H9 (cell line): ENCODE measurements at regions not wholly inside any gene's neighbourhood (a gene's known extent, or its start where the extent isn't known, plus 50 kb on each side); places are given as distances from the start of the nearest gene placed in this dataset.

ENCODE experiments used
- DNase-seq: peaks from one replicate; pipeline ENCODE4 v3.0.0-alpha.2; 2017
- H2AFZ ChIP-seq: one replicate; pipeline ENCODE4 v1.6.1; 2013; ENCODE audit warnings: mild to moderate bottlenecking, low read length, control low read depth, moderate library complexity
- H2AK5ac ChIP-seq: 2 replicates; pipeline ENCODE4 v1.6.1; 2013; ENCODE audit warnings: low read length, control low read depth, mixed read lengths; ENCODE audit not compliant: insufficient read length
- H2BK120ac ChIP-seq: one replicate; pipeline ENCODE4 v1.6.1; 2013; ENCODE audit warnings: low read depth, mild to moderate bottlenecking, low read length, control low read depth, inconsistent platforms; ENCODE audit not compliant: poor library complexity, severe bottlenecking
- H2BK12ac ChIP-seq: 2 replicates; pipeline ENCODE4 v1.6.1; 2013; ENCODE audit warnings: low read length, control low read depth, mixed read lengths, low read depth; ENCODE audit not compliant: insufficient read length
- H2BK15ac ChIP-seq: 2 replicates; pipeline ENCODE4 v1.6.1; 2013; ENCODE audit warnings: low read depth, low read length, control low read depth
- H2BK20ac ChIP-seq: one replicate; pipeline ENCODE4 v1.6.1; 2013; ENCODE audit warnings: low read depth, mild to moderate bottlenecking, low read length, control low read depth, inconsistent platforms; ENCODE audit not compliant: poor library complexity, severe bottlenecking
- H2BK5ac ChIP-seq: 2 replicates; pipeline ENCODE4 v1.6.1; 2013; ENCODE audit warnings: low read length, control low read depth, mixed read lengths; ENCODE audit not compliant: insufficient read length
- H3K14ac ChIP-seq: 2 replicates; pipeline ENCODE4 v1.6.1; 2013; ENCODE audit warnings: low read length, control low read depth; ENCODE audit not compliant: insufficient read depth
- H3K18ac ChIP-seq: 2 replicates; pipeline ENCODE4 v1.6.1; 2013; ENCODE audit warnings: low read depth, mild to moderate bottlenecking, mixed read lengths, low read length, control low read depth; ENCODE audit not compliant: insufficient read length
- H3K23ac ChIP-seq: 2 replicates; pipeline ENCODE4 v1.6.1; 2013; ENCODE audit warnings: low read length, control low read depth, mixed read lengths, low read depth; ENCODE audit not compliant: insufficient read length
- H3K23me2 ChIP-seq: 2 replicates; pipeline ENCODE4 v1.6.1; 2013; ENCODE audit warnings: low read depth, mild to moderate bottlenecking, mixed read lengths, low read length, control low read depth; ENCODE audit not compliant: insufficient read length, poor library complexity, severe bottlenecking
- H3K27ac ChIP-seq: 2 replicates; pipeline ENCODE4 v1.5.1; 2013; ENCODE audit warnings: low read length, control low read depth, mixed read lengths, low read depth; ENCODE audit not compliant: insufficient read length
- H3K27me3 ChIP-seq: 2 replicates; pipeline ENCODE4 v1.6.1; 2013; ENCODE audit warnings: low read length, control low read depth, inconsistent platforms; ENCODE audit not compliant: insufficient read depth
- H3K4ac ChIP-seq: 2 replicates; pipeline ENCODE4 v1.6.1; 2013; ENCODE audit warnings: low read depth, mild to moderate bottlenecking, control low read depth, inconsistent platforms, low read length, moderate library complexity
- H3K4me1 ChIP-seq: 2 replicates; pipeline ENCODE4 v1.6.1; 2013; ENCODE audit warnings: low read length, control low read depth, inconsistent platforms; ENCODE audit not compliant: insufficient read depth
- H3K4me2 ChIP-seq: 2 replicates; pipeline ENCODE4 v1.6.1; 2013; ENCODE audit warnings: low read length, control low read depth, mixed read lengths; ENCODE audit not compliant: insufficient read length, insufficient read depth
- H3K56ac ChIP-seq: 2 replicates; pipeline ENCODE4 v1.6.1; 2013; ENCODE audit warnings: low read depth, mild to moderate bottlenecking, mixed read lengths, low read length, control low read depth; ENCODE audit not compliant: insufficient read length
- H3K79me1 ChIP-seq: 2 replicates; pipeline ENCODE4 v1.6.1; 2013; ENCODE audit warnings: low read depth, mild to moderate bottlenecking, moderate library complexity, low read length, control low read depth, inconsistent platforms; ENCODE audit not compliant: insufficient read depth, poor library complexity, severe bottlenecking
- H3K79me2 ChIP-seq: 2 replicates; pipeline ENCODE4 v1.6.1; 2013; ENCODE audit warnings: low read length, control low read depth, inconsistent platforms; ENCODE audit not compliant: insufficient read depth
- H3K9ac ChIP-seq: 2 replicates; pipeline ENCODE4 v1.6.1; 2013; ENCODE audit warnings: low read length, control low read depth, mixed read lengths; ENCODE audit not compliant: insufficient read length; ENCODE audit errors: extremely low read depth
- H3K9me3 ChIP-seq: one replicate; pipeline ENCODE4 v1.6.1; 2013; ENCODE audit warnings: low read depth, low read length, inconsistent platforms; ENCODE audit not compliant: control insufficient read depth
- H3T11ph ChIP-seq: one replicate; pipeline ENCODE4 v1.6.1; 2013; ENCODE audit warnings: mild to moderate bottlenecking, low read length, control low read depth, inconsistent platforms
- H4K20me1 ChIP-seq: one replicate; pipeline ENCODE4 v1.6.1; 2013; ENCODE audit not compliant: control insufficient read depth, insufficient read length, insufficient read depth
- H4K5ac ChIP-seq: 2 replicates; pipeline ENCODE4 v1.6.1; 2013; ENCODE audit warnings: low read depth, mild to moderate bottlenecking, mixed read lengths, low read length, control low read depth; ENCODE audit not compliant: insufficient read length
- H4K8ac ChIP-seq: replicated peaks from 2 replicates; pipeline ENCODE4 v1.6.1; 2013; ENCODE audit warnings: low read length, control low read depth, mixed read lengths, low read depth; ENCODE audit not compliant: insufficient read length
- H4K91ac ChIP-seq: 2 replicates; pipeline ENCODE4 v1.6.1; 2013; ENCODE audit warnings: low read depth, mild to moderate bottlenecking, moderate library complexity, mixed read lengths, low read length, control low read depth; ENCODE audit not compliant: insufficient read length
- H3K27ac Mint-ChIP-seq, 3 experiments: 2 replicates in 2 of 3; 3 replicates in 1 of 3; pipeline ENCODE4 v1.8.0; 2020 to 2021; ENCODE audit warnings: mixed read lengths in 3 of 3, mild to moderate bottlenecking in 1 of 3, moderate library complexity in 1 of 3
- H3K27me3 Mint-ChIP-seq: 2 replicates; pipeline ENCODE4 v1.8.0; 2021; ENCODE audit warnings: low read depth, mild to moderate bottlenecking, moderate library complexity, mixed read lengths
- H3K36me3 Mint-ChIP-seq, 3 experiments: 2 replicates in 2 of 3; 3 replicates in 1 of 3; pipeline ENCODE4 v1.8.0; 2020 to 2021; ENCODE audit warnings: low read depth in 3 of 3, mixed read lengths in 3 of 3; ENCODE audit not compliant: insufficient read depth in 1 of 3
- H3K4me1 Mint-ChIP-seq, 2 experiments: 2 replicates each; pipeline ENCODE4 v1.8.0; 2020; ENCODE audit warnings: mixed read lengths in 2 of 2
- H3K4me3 Mint-ChIP-seq, 2 experiments: 2 replicates in 1 of 2; 3 replicates in 1 of 2; pipeline ENCODE4 v1.8.0; 2020 to 2021; ENCODE audit warnings: mild to moderate bottlenecking in 2 of 2, mixed read lengths in 2 of 2, moderate library complexity in 1 of 2
- H3K9me3 Mint-ChIP-seq, 2 experiments: 2 replicates in 1 of 2; 3 replicates in 1 of 2; pipeline ENCODE4 v1.8.0; 2020; ENCODE audit warnings: mild to moderate bottlenecking in 2 of 2, mixed read lengths in 2 of 2, moderate library complexity in 1 of 2
- CTCF ChIP-seq: fragments of 200-600 bp; sonication (generic); conservative IDR thresholded peaks from 3 replicates; pipeline ENCODE4 v1.8.0; 2021; ENCODE audit warnings: antibody characterized with exemption, mild to moderate bottlenecking
- WGBS: extraction: QIAGEN DNeasy Blood & Tissue Kit; methylation state at CpG from one replicate; pipeline ENCODE4 v1.1.7; 2013; ENCODE audit warnings: missing lambda C conversion rate, low lambda C conversion rate, mixed read lengths; ENCODE audit not compliant: insufficient read length; ENCODE audit errors: extremely low coverage; 5-methylcytosine and 5-hydroxymethylcytosine counted together

GRCh38 chr7:24229481-24230226 is 54.3 kb upstream of the NPY start:
- no peaks in the 10 kb centered on the region for H4K20me1 ChIP-seq
- no peak overlapping the region for H2BK5ac ChIP-seq
- Mint-ChIP-seq H3K4me3 (no peak overlapping the region), H3K27me3 (no peaks in the 10 kb centered on the region), H3K9me3 (no peaks in the 10 kb centered on the region), H3K36me3 (no peaks in the 10 kb centered on the region), H3K4me1 (peaks cover 24 to 32% of the 10 kb centered on the region in 2 experiments), H3K27ac (no peak overlapping the region)
- no peak overlapping the region for H3K23ac ChIP-seq
- no peak overlapping the region for H3K56ac ChIP-seq
- no peak for TF ChIP-seq CTCF
- no peaks in the 10 kb centered on the region for H3K9me3 ChIP-seq
- no peaks in the 10 kb centered on the region for H3K23me2 ChIP-seq
- no peak overlapping the region for H2AFZ ChIP-seq
- H3K27me3 ChIP-seq = no peaks in the 10 kb centered on the region
- no peak overlapping the region for H3K4me2 ChIP-seq
- H3K9ac ChIP-seq = no peak overlapping the region
- H2AK5ac ChIP-seq = no peak overlapping the region
- H3K14ac ChIP-seq = no peak overlapping the region
- H2BK20ac ChIP-seq = no peak overlapping the region
- H2BK12ac ChIP-seq = no peak overlapping the region
- no peak overlapping the region for H3K18ac ChIP-seq
- no peak overlapping the region for H3T11ph ChIP-seq
- DNase-seq = no peak
- no peaks in the 10 kb centered on the region for H3K79me2 ChIP-seq
- H3K27ac ChIP-seq = no peak overlapping the region
- H4K8ac ChIP-seq = no peak overlapping the region
- no peak overlapping the region for H3K4ac ChIP-seq
- H4K91ac ChIP-seq = no peak overlapping the region
- no CpG with 5 or more reads among the region's 9 CpGs for WGBS
- H2BK15ac ChIP-seq = no peak overlapping the region
- H2BK120ac ChIP-seq = no peak overlapping the region
- no peak overlapping the region for H4K5ac ChIP-seq
- H3K79me1 ChIP-seq = no peaks in the 10 kb centered on the region
- H3K4me1 ChIP-seq = peaks cover 7% of the 10 kb centered on the region
